H1 (cell line): ENCODE measurements at regions not wholly inside any gene's neighbourhood (a gene's known extent, or its start where the extent isn't known, plus 50 kb on each side); places are given as distances from the start of the nearest gene placed in this dataset.

Source experiments
- CTCF ChIA-PET: fragments of 300-600 bp; sonication (Branson Sonifier 250); formaldehyde crosslinking; loops from one replicate; lab custom pipeline; 2021; ENCODE audit not compliant: partially characterized antibody; lab: Charles Lee
- POLR2A ChIA-PET: fragments of 300-600 bp; sonication (Branson Sonifier 250); formaldehyde crosslinking; loops from one replicate; lab custom pipeline; 2021; ENCODE audit warnings: inconsistent platforms; ENCODE audit not compliant: partially characterized antibody; lab: Charles Lee
- DNase-seq, 2 experiments: peaks; one replicate each; pipeline versions ENCODE4 v3.0.0 to v3.0.0-alpha.2; 2010 to 2022; ENCODE audit warnings: low spot score in 2 of 2, low read depth in 1 of 2, mixed read lengths in 1 of 2
- FAIRE-seq: peaks from 2 replicates; lab custom pipeline; 2011; peaks lifted over from hg19 to GRCh38; lab: Jason Lieb, UNC
- H2AFZ ChIP-seq: 2 replicates; pipeline ENCODE4 v1.8.1; 2012; ENCODE audit warnings: low read length, inconsistent platforms
- H2AK5ac ChIP-seq: 2 replicates; pipeline ENCODE4 v1.6.1; 2013; ENCODE audit warnings: low read depth, low read length
- H2BK120ac ChIP-seq: replicated peaks from 2 replicates; pipeline ENCODE3; 2013; ENCODE audit warnings: low read depth, low read length, inconsistent platforms
- H2BK12ac ChIP-seq: 2 replicates; pipeline ENCODE4 v1.6.1; 2013; ENCODE audit warnings: low read depth, low read length
- H2BK15ac ChIP-seq: 2 replicates; pipeline ENCODE4 v1.6.1; 2013; ENCODE audit warnings: low read length
- H2BK20ac ChIP-seq: 2 replicates; pipeline ENCODE4 v1.6.1; 2013; ENCODE audit warnings: low read length
- H2BK5ac ChIP-seq: 2 replicates; pipeline ENCODE4 v1.6.1; 2013; ENCODE audit warnings: low read depth, low read length
- H3K14ac ChIP-seq: 2 replicates; pipeline ENCODE4 v1.6.1; 2013; ENCODE audit warnings: inconsistent platforms; ENCODE audit not compliant: insufficient read length
- H3K18ac ChIP-seq: 2 replicates; pipeline ENCODE4 v1.6.1; 2013; ENCODE audit warnings: low read length; ENCODE audit errors: extremely low read depth
- H3K23ac ChIP-seq: 2 replicates; pipeline ENCODE4 v1.6.1; 2013; ENCODE audit warnings: inconsistent platforms; ENCODE audit not compliant: insufficient read length
- H3K23me2 ChIP-seq: 2 replicates; pipeline ENCODE4 v1.6.1; 2013; ENCODE audit warnings: low read depth, low read length
- H3K27ac ChIP-seq: 2 replicates; pipeline ENCODE4 v1.6.1; 2011; ENCODE audit warnings: low read depth, low read length, inconsistent platforms
- H3K27me3 ChIP-seq, 4 experiments: replicated peaks in 1 of 4; 1 replicate in 1 of 4; 2 replicates in 3 of 4; pipeline versions ENCODE4 v1.6.1 to v1.8.1; 2011 to 2013; ENCODE audit warnings: low read length in 3 of 4, mild to moderate bottlenecking in 3 of 4, inconsistent platforms in 2 of 4, mixed read lengths in 2 of 4, moderate library complexity in 1 of 4; ENCODE audit not compliant: control insufficient read depth in 3 of 4, insufficient read depth in 3 of 4; ENCODE audit errors: extremely low read depth in 1 of 4
- H3K36me3 ChIP-seq, 4 experiments: 2 replicates each; pipeline versions ENCODE4 v1.6.1 to v1.8.1; 2011 to 2013; ENCODE audit warnings: mild to moderate bottlenecking in 4 of 4, low read length in 3 of 4, moderate library complexity in 2 of 4, control low read depth in 1 of 4, inconsistent platforms in 1 of 4; ENCODE audit not compliant: insufficient read depth in 4 of 4, control insufficient read depth in 2 of 4
- H3K4ac ChIP-seq: replicated peaks from 2 replicates; pipeline ENCODE3; 2013; ENCODE audit warnings: low read length, low read depth, mixed read lengths, inconsistent platforms; ENCODE audit not compliant: insufficient read length
- H3K4me1 ChIP-seq, 4 experiments: replicated peaks in 1 of 4; 1 replicate in 1 of 4; 2 replicates in 3 of 4; pipeline versions ENCODE4 v1.6.1 to v1.8.1; 2011 to 2013; ENCODE audit warnings: low read length in 3 of 4, inconsistent platforms in 2 of 4, mixed read lengths in 1 of 4; ENCODE audit not compliant: insufficient read depth in 4 of 4, control insufficient read depth in 3 of 4
- H3K4me2 ChIP-seq, 2 experiments: 2 replicates each; pipeline versions ENCODE4 v1.6.1 to v1.8.1; 2011 to 2013; ENCODE audit warnings: low read depth in 2 of 2, low read length in 2 of 2, control low read depth in 1 of 2, inconsistent platforms in 1 of 2, mild to moderate bottlenecking in 1 of 2; ENCODE audit not compliant: insufficient read depth in 1 of 2
- H3K4me3 ChIP-seq, 4 experiments: fragments of 200-600, 300-600 bp in 1 of 4; sonication (generic), shearing (Covaris generic), sonication (Bioruptor Twin) in 1 of 4; 2 replicates each; pipeline versions ENCODE4 v1.5.1 to v1.8.1; 2011 to 2016; ENCODE audit warnings: low read length in 4 of 4, low read depth in 3 of 4, control low read depth in 2 of 4, inconsistent platforms in 2 of 4, mild to moderate bottlenecking in 2 of 4, mixed read lengths in 1 of 4, moderate library complexity in 1 of 4; ENCODE audit not compliant: insufficient read depth in 2 of 4; ENCODE audit errors: extremely low read depth in 1 of 4
- H3K56ac ChIP-seq: replicated peaks from 2 replicates; pipeline ENCODE3; 2013; ENCODE audit warnings: low read depth, mild to moderate bottlenecking, mixed read lengths, low read length, inconsistent platforms; ENCODE audit not compliant: insufficient read length
- H3K79me1 ChIP-seq: 2 replicates; pipeline ENCODE4 v1.6.1; 2013; ENCODE audit warnings: low read depth, low read length, control low read depth
- H3K79me2 ChIP-seq, 2 experiments: 2 replicates each; pipeline versions ENCODE4 v1.6.1 to v1.8.1; 2012 to 2013; ENCODE audit warnings: low read length in 2 of 2, mild to moderate bottlenecking in 2 of 2, inconsistent platforms in 1 of 2; ENCODE audit not compliant: insufficient read depth in 2 of 2, control insufficient read depth in 1 of 2
- H3K9ac ChIP-seq, 4 experiments: replicated peaks in 1 of 4; 1 replicate in 1 of 4; 2 replicates in 3 of 4; pipeline versions ENCODE4 v1.6.1 to v1.8.1; 2011 to 2013; ENCODE audit warnings: low read depth in 3 of 4, low read length in 3 of 4, control low read depth in 2 of 4, mild to moderate bottlenecking in 2 of 4, moderate library complexity in 2 of 4, inconsistent platforms in 1 of 4; ENCODE audit errors: extremely low read depth in 1 of 4
- H3K9me3 ChIP-seq, 2 experiments: 2 replicates each; pipeline versions ENCODE4 v1.6.1 to v1.8.1; 2012 to 2013; ENCODE audit warnings: mild to moderate bottlenecking in 2 of 2, moderate library complexity in 2 of 2, control low read depth in 1 of 2, inconsistent platforms in 1 of 2, low read depth in 1 of 2, low read length in 1 of 2, mixed read lengths in 1 of 2; ENCODE audit not compliant: insufficient read depth in 2 of 2
- H4K20me1 ChIP-seq, 2 experiments: replicated peaks in 1 of 2; 2 replicates each; pipeline versions ENCODE3 to v1.8.1; 2011 to 2013; ENCODE audit warnings: inconsistent platforms in 2 of 2, low read length in 2 of 2, mild to moderate bottlenecking in 1 of 2; ENCODE audit not compliant: insufficient read depth in 2 of 2, control insufficient read depth in 1 of 2
- H4K5ac ChIP-seq: 2 replicates; pipeline ENCODE4 v1.6.1; 2013; ENCODE audit warnings: low read length, low read depth, mixed read lengths, inconsistent platforms; ENCODE audit not compliant: insufficient read length
- H4K8ac ChIP-seq: 2 replicates; pipeline ENCODE4 v1.8.0; 2013; ENCODE audit warnings: mild to moderate bottlenecking, moderate library complexity, low read length, inconsistent platforms; ENCODE audit not compliant: insufficient read depth; ENCODE audit errors: extremely low read depth
- H4K91ac ChIP-seq: replicated peaks from 2 replicates; pipeline ENCODE3; 2013; ENCODE audit warnings: low read length, mixed read lengths, inconsistent platforms; ENCODE audit not compliant: insufficient read length
- JUN ChIP-seq: IDR thresholded peaks from 2 replicates; pipeline ENCODE4 v1.6.1; 2011; ENCODE audit warnings: low read depth, mild to moderate bottlenecking, improper control_type of control experiment, low read length
- PHF8 ChIP-seq: fragments of 200-600 bp; sonication (generic); conservative IDR thresholded peaks from 2 replicates; pipeline ENCODE4 v1.7.1; 2012; ENCODE audit warnings: low read depth, mild to moderate bottlenecking, inconsistent platforms, low read length, moderate library complexity
- POLR2A ChIP-seq, 2 experiments: IDR thresholded peaks; 1 replicate in 1 of 2; 2 replicates in 1 of 2; pipeline ENCODE4 v1.6.1; 2011; ENCODE audit warnings: low read depth in 2 of 2, low read length in 2 of 2, mild to moderate bottlenecking in 2 of 2; ENCODE audit errors: control extremely low read depth in 1 of 2
- POLR2AphosphoS5 ChIP-seq: IDR thresholded peaks from 2 replicates; pipeline ENCODE4 v1.6.1; 2011; ENCODE audit warnings: low read depth, low read length
- RXRA ChIP-seq: IDR thresholded peaks from 2 replicates; pipeline ENCODE4 v1.6.1; 2011; ENCODE audit warnings: low read depth, mild to moderate bottlenecking, low read length, moderate library complexity; ENCODE audit not compliant: insufficient read depth
- SP1 ChIP-seq: IDR thresholded peaks from 2 replicates; pipeline ENCODE4 v1.6.1; 2011; ENCODE audit warnings: low read depth, low read length
- SRF ChIP-seq: IDR thresholded peaks from 2 replicates; pipeline ENCODE4 v1.6.1; 2011; ENCODE audit warnings: mild to moderate bottlenecking, low read depth, low read length, moderate library complexity
- ZNF274 ChIP-seq: IDR thresholded peaks from 2 replicates; pipeline ENCODE4 v1.7.0; 2012; ENCODE audit warnings: low read length, borderline replicate concordance; ENCODE audit errors: extremely low read depth
- TF ChIP-seq, protein P1 (sequence below), 3 experiments: IDR thresholded peaks; 1 replicate in 2 of 3; 2 replicates in 1 of 3; pipeline versions ENCODE4 v1.5.1 to v1.6.1; 2011; ENCODE audit warnings: low read length in 3 of 3, mild to moderate bottlenecking in 3 of 3, inconsistent platforms in 2 of 3, low read depth in 1 of 3, moderate library complexity in 1 of 3; ENCODE audit not compliant: insufficient read depth in 1 of 3; ENCODE audit errors: control extremely low read depth in 1 of 3

DNA sequence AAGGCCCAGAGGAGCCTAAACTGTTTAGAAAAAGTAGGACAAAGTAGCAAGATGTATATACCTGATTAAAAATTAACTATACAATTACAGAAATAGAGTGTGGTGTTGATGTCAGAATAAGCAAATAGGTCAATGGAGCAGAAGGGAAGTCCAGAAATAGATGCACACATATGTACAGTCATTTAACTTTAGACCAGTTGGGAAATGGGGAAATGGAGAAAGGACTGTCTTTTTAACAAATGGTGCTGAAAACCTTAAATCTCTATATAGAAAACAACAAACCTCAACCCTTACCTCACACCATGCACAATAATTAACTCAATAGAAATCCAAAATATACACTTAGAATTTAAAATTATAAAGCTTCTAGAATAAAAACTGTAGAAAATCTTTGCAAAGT is 72.2 kb downstream of the CH25H start:
- Histone ChIP-seq H3K23ac (no peak overlapping the region), H4K8ac (no peak overlapping the region), H2AFZ (no peak overlapping the region), H3K27ac (no peak overlapping the region), H3K18ac (no peak overlapping the region), H3K14ac (no peak overlapping the region), H2BK120ac (no peak overlapping the region), H3K36me3 (no peaks in the 10 kb centered on the region), H3K23me2 (0 out of 2 replicates have a peak, but pooled peaks cover 1% of the 10 kb centered on the region), H3K4ac (no peak overlapping the region), H3K79me1 (no peaks in the 10 kb centered on the region), H2BK20ac (no peak overlapping the region), H2BK5ac (no peak overlapping the region), H3K4me2 (no peak overlapping the region), H3K56ac (no peak overlapping the region), H3K9ac (no peak overlapping the region), H3K4me1 (no peaks in the 10 kb centered on the region), H2BK12ac (no peak overlapping the region), H4K20me1 (no peaks in the 10 kb centered on the region), H4K91ac (no peak overlapping the region), H3K9me3 (no peaks in the 10 kb centered on the region), H3K79me2 (no peaks in the 10 kb centered on the region), H2BK15ac (no peak overlapping the region), H3K4me3 (no peak overlapping the region), H4K5ac (no peak overlapping the region), H2AK5ac (no peak overlapping the region), H3K27me3 (no peaks in the 10 kb centered on the region)
- ChIA-PET CTCF (no interaction called here), POLR2A (no interaction called here)
- DNase-seq (no peak), FAIRE-seq (no peak)
- TF ChIP-seq RXRA (no peak), POLR2AphosphoS5 (no peak), ZNF274 (no peak), JUN (no peak), PHF8 (no peak), SRF (no peak), POLR2A (IDR thresholded peaks at IDR 0.05; ENCODE audit: control extremely low read depth in 1 of 2, low read depth in 2 of 2, low read length in 2 of 2) (no peak), SP1 (no peak)
- TF ChIP-seq, protein P1, sequence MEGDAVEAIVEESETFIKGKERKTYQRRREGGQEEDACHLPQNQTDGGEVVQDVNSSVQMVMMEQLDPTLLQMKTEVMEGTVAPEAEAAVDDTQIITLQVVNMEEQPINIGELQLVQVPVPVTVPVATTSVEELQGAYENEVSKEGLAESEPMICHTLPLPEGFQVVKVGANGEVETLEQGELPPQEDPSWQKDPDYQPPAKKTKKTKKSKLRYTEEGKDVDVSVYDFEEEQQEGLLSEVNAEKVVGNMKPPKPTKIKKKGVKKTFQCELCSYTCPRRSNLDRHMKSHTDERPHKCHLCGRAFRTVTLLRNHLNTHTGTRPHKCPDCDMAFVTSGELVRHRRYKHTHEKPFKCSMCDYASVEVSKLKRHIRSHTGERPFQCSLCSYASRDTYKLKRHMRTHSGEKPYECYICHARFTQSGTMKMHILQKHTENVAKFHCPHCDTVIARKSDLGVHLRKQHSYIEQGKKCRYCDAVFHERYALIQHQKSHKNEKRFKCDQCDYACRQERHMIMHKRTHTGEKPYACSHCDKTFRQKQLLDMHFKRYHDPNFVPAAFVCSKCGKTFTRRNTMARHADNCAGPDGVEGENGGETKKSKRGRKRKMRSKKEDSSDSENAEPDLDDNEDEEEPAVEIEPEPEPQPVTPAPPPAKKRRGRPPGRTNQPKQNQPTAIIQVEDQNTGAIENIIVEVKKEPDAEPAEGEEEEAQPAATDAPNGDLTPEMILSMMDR (IDR thresholded peaks at IDR 0.05; ENCODE audit: control extremely low read depth in 1 of 3, insufficient read depth in 1 of 3, low read depth in 1 of 3, low read length in 3 of 3): no peak
